NCI-H774 (cell line): ENCODE measurements at regions not wholly inside any gene's neighbourhood (a gene's known extent, or its start where the extent isn't known, plus 50 kb on each side); places are given as distances from the start of the nearest gene placed in this dataset.
"Not testable (repeated sequence)": the region's sequence is repeated elsewhere in the genome, so short reads cannot be mapped to it uniquely, and the experiment has no call there.

Experiments
- DNase-seq: peaks from one replicate; lab custom pipeline; 2025; lab: John Stamatoyannopoulos, UW

DNA sequence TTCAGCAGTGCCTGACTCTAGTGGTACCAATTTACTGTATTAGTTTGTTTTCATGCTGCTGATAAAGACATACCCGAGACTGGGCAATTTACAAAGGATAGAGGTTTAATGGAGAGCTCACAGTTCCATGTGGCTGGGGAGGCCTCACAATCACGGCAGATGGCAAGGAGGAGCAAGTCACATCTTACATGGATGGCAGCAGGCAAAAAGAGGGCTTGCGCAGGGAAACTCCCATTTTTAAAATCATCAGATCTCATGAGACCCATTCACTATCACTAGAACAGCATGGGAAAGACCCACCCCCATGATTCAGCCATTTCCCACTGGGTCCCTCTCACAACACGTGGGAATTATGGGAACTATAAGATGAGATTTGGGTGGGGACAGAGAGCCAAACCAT is 243.7 kb upstream of the KLF3 start:
- DNase-seq: not testable (repeated sequence)

DNA sequence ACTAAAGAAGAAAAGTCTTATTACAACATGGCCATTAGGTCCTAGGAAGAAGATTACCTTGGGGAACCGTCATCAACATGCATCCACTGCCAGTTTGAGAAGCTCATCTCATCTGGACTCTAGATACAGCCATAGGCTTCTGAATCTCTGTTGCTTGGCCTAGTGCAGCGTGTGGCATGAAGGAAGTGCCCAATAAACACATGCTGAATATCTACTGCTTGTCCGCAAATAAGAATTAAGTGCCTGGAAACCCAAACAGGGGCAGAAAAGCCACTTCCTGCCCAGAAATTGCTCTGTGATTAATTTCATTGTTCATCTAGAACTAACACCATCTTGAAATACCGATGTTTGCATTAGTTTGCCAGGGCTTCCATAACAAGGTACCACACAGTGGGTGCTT is 241.1 kb upstream of the KLF3 start:
- DNase-seq: no peak

DNA sequence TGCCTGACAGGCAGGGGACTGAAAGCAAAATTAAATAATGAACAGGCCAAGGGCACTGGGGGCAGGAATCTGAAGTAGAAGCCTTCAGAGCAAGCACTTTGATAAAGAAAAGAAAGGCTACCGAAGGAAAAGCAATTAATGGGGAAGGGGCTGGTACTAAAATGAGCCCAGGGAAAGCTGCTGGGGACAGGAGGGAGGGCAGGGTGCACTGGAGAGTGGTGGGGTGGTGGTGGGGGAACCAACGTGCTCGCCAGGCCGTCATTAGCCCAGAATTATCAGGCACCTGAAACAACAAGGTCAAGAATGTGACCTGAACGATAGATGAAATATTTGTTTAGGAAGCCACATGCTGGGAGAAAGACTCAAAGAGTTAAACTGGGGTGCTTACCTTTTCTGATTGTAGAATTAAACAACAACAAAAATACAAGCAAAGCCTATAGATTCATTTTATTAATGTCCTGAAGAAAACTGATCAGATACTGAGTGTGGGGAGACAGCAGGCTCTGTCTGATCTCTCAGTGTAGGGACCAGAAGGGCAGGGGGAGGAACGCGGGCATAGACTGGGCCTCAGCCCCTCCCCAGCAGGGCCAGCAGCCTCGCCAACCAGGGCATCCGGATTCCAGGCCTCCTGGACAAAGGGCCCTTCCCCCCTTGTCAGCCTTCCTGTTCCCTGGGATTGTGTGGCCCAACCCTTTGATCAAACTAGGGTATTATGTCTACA is 239.7 kb upstream of the KLF3 start:
- DNase-seq: no peak

DNA sequence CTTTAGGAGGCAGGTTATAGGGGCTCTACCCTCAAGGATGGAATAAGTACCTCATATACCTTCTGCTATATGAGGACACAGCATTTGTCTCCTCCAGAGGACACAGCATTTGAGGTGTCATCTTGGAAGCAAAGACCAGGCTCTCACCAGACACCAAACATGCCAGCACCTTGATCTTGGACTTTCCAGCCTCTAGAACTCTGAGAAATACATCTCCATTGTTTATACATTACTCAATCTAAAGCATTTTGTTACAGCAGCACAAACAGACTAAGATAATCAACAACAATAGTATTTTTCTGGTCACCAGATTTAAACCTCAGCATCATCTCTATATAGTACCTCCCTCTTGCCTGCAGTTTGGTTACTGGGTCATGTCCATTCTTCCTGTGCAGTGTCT is 237.5 kb upstream of the KLF3 start:
- DNase-seq: no peak

DNA sequence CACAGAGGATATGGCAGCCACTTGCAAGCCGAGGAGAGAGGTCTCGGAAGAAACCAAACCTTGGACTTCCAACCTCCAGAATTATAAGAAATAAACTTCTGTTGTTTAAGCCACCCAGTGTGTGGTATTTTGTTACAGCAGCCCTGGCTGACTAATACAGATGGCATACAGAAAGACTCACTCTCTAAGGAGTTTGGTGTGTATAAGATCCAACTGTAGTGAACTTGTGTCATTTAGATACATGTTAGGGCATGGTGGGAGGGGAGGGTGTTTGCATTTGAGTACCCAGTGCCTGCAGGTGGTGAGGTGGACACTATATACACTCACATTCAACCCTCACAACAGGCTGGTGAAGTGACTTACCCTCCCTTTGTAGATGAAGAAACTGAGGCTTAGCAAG is 233.2 kb upstream of the KLF3 start:
- no peak for DNase-seq

DNA sequence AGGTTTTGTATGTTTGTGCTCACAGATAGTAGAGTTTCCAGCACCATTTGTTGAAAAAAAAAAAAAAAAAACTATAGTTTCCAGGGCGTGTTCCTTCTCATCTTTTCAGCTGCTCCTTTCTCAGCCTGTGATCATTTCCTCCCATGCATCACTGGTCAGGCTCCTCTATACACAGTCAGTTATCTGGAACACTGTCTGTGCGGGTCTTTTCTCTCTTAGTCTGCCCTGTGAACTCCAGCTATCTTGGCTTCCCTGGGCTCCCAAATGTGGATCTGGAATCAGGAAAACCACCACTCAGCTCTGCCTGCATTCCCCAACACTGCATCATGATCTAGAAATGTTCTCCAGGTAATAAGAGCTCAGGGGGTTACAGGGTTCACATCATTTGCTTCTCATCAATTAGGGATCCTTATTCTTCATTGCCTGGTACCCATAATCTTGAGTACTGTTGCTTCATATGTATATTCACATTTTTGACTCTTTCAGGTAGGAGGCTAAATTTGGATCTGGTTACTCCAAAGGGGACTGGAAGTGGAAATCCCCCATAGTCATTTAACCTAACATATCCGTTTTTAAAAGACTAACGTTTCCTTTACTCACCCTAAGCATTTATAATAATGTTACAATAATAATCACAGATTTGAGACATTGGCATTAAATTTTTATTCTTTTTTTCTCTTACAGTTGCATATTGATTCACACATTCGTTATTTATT is 221.8 kb upstream of the KLF3 start:
- DNase-seq: no peak

DNA sequence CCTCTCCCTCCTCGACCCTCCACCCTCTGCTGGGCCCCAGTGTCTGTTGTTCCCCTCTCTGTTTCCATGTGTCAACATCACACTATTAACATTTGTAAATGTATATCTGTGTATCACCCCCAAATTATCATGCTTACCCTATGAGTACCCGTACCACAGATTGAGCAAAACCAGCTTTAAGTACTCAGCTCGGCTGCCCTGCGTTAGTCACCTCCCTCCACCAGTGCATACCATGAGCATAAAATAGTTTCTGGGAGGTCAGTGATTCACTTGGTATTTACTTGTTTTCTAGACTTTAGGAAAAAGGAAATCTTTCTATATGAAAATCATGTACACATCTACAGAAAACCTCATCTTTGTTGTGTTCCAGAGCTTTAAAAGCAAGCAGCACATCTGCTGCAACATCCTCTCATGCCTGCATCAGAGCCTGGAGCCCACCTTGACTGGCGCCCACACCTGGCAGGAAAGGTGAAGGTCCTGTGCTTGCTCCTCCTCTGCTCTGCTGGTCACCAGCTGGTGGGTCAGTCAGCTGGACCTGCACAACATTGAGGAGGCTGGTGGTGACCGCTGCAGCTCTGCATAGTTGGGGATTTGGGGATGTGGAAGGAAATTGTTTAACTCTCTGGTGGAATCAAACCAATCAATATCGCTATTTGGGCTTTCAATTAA is 214.4 kb upstream of the KLF3 start:
- DNase-seq: no peak

DNA sequence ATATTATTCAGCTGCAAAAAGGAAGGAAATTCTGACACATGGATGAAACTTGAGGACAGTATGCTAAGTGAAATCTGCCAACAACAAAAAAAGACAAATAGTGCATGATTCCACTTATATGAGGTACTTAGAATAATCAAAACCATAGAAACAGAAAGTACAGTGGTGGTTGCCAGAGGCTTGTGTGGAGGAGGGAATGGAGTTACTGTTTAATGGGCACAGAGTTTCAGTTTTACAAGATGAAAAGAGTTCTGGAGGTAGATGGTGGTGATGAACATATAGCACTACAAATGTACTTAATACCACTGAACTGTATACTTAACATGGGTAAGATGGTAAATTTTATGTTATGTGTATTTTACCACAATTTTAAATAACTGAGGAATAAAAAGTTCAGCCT is 212.0 kb upstream of the KLF3 start:
- no peak for DNase-seq

DNA sequence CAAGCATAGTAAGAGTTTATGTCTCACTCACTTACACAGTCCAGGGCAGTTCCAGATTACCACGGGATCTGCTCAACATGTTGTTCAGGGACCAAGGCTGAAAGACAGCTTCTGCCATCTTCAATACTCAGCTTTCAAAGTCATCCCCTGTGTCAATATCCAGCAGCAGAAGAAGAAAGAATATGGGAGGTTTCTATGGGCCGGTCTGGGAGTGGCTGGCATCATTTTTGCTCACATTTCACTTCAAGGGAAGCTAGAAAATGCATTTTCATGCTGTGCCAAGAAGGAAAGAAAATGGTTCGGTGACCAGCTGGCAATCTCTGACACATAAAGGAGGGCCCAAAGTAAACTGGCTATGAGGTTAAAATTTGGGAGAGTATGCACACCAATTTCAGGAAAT is 211.5 kb upstream of the KLF3 start:
- no peak for DNase-seq

DNA sequence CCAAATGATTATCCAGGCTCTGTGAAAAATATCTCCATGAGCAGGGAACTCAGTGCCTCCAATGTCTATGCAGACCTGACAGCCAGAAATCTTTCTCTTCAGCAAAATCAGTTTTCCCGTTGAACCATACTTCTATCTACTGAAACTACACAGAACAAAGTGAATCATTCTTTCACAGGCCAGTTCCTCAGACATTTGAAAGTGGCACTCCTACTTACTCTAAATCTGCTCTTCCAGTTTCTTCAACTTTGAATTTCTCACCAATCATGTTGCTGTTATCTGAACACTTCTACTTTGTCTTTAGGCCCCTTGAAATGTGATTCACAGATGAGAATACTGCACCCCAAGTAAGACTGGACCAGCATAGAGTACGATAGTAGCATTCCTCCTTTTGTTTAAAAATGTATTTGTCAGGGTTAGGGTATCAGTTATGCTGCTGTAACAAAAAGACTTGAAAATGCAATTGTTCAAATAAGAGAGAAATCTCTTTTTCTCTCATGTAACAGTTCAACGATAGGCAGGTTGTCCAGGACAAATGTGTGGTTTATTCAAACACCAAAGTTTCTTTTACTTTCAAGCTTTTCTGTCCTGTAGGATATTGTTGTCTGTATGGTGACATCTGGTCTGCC is 210.6 kb upstream of the KLF3 start:
- DNase-seq: no peak

DNA sequence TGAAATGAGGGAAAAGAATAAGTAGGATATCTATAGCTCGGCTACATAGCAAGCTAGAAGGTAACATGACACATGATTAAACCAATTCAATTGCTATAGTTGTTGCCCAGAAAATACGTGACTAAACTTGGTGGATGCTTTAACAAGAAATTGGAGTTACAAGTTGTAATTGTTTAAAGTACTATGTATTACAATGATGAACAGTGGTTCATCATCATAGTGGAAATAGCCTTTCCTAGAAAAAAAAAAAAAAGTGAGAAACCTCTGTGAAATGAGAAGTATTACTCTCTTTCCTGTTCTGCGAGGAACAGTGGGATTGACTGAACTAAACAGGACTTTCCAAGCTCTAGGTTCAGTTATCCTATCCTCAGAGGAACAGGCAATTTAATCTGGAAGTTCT is 209.7 kb upstream of the KLF3 start:
- DNase-seq: no peak

DNA sequence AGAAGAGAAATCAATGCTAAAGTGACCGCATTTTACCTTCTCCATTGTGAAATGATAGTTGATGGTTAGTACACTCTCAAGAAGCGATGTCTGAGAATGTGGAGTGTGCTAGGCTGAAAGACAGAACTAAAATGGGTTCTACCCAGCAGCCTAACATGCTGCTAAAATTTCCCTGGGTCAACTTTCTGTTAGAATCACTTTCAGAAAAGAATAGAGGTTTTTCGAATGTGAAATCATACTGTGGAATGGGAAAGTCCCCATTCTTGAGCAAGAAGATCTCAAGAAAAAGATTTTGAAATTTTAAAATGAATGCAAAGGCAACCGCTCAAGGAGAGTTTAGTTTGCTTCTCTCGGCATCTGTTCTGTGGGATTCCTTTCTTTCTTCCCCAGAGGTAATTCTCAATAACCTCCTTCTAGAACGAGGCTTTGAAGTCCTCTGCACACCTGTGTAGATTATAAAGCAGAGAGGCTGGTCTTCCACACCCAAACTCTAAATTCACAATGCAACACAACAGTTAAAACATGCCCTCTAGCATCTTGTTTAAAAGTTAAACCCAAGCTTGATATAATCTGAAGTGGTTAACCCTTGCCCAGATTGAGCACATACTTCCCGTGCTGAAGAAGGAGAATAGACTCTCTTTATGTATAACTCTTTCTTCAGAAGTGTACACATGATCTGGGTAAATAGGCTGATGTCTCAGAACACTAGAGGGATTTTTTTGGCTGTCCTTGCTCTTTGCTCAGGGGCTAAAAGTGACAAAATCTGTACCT is 208.7 kb upstream of the KLF3 start:
- no peak for DNase-seq

DNA sequence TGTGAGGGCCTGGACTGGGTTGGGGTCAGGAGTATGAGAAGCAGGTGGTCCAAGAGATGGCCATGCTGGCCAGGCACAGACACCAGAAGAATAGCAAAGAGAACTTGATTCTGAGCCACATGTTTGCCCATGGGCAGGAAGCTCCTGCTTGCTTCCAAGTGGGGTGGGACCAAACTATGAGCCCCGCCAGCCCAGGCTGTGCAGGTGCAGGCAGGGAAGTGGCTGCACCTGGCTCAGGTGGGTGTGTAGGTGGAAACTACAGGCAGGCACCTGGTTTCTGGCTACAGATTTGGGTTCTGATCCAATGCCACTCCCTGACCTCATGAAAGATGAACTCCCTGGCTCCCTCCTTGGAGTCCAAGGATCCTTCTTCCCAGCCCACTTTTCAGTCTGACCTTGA is 207.9 kb upstream of the KLF3 start:
- DNase-seq: no peak

DNA sequence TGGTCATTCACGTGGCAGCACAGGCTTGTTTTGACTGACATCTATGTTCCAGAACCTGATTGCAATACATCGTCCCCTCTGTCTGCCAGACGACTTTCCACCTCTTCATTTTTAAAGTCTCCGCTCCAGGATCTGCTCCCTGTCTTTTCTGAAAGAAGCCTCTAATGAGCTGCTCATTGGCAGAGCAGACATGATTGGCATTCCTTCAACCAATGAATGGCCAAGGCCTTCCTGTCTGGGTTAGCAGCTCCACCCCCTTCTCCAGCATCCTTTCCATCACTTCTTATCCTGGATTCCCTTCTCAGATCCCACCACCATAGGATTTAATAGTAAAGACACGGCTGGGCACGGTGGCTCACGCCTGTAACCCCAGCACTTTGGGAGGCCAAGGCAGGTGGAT is 202.7 kb upstream of the KLF3 start:
- no peak for DNase-seq

DNA sequence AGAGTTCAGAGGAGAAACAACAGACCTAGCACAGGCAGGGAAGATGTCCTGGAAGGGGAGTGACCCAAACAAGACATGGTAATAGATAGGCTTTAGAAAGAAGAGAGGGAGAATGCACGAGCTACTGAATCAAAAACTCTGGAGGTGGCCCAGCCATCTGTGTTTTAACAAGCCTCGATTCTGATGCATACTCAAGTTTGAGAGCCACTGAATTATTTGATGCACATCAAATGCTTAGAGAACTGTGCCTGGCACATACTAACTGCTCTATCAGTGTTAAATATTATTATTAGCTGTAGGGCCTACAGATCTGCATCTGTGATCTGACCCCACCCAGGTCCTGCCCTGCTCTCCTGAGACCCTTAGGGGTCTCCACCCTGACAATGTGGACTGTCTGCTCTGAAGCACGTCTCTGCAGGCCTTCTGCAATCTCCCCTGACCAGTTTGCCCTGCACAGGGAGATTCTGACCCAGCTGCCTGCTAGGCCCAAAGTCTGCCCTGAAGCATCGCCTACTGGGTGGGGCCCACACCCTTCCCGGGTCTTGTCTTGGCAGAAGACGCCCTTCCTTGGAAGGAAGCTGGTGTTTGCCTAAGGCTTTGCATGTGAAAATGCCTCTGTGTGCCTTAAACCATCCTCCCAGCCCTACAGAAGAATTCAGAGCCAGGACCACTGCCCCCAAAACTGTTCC is 201.5 kb upstream of the KLF3 start:
- no peak for DNase-seq

DNA sequence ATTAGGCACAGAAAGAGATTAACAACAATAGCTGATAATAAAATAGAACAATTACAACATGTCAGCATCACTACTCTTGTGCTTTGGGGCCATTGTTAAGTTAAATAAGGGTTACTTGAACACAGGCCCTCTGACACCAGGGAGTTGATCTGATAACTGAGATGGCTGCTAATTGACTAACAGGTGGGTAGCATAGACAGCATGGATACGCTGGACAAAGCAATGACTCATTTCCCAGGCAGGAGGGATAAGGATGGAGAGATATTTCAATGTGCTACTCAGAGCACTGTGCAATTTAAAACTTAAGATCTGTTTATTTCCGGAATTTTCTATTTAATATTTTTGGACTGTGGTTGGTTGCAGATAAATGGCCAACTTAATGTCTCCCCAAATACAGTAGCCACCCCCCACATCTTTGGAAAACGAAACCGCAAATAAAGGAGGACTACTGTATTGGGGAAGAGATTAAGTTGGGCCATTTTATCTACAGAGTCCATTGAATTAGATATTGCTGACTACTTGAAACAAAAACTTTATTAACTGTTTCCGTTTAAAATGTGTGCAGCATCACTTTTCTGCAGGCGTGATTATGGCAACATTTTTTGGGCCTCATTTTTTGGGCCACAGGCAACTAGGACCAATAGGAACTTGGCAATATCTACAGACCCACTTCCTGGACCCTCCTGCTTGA is 200.6 kb upstream of the KLF3 start:
- DNase-seq: no peak

DNA sequence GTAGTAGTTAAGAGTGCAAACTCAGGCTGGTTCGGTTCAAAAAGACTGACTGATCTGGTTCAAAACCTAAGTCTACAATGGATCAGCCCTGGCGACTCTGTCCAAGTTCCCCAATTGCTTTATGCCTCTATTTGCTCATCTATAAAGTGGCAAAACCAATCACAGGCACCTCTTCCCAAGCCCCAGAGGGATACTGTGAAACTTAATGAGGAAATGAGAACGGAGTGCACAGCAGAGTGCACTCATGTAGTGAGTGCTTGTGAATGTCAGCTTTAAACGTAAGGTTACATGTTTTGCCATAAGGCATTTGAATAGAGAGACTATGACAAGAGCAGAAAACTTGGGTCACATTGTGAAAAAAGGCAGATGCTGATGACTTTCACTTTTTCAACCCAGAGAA is 199.7 kb upstream of the KLF3 start:
- no peak for DNase-seq

DNA sequence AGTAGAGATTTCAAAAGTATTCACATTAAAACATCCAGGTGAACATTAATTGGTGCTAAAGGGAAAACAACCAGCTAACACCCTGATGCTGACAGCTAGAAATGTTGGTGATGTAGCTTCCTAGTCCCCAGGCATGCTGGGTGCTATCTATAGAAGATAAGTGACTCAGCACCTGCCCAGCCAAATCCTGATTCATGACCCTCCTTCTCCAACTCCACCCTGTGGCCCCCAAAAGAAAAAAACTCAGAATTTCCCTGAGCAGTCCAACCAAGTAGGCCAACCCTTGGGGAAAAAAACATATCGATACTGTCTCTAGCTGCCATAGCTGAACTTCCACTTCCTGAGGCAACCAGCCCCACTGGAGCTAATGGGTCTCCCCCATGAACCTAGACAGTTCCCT is 197.6 kb upstream of the KLF3 start:
- no peak for DNase-seq

DNA sequence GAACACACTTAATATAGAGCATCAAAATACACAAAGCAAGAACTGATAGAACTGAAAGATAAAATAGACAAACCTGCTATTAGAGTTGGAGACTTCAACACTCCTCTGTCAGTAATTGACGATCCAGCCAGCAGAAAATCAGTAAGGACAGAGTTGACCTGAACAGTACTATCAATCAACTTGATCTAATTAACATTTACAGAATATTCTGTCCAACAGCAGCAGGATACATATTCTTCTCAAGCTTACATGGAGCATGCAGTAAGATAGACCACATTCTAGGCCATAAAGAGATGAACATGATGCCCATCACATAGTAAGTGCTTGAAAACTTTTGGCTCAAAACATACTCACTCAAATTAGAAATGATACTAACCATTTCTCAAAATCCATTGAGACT is 196.7 kb upstream of the KLF3 start:
- no peak for DNase-seq

DNA sequence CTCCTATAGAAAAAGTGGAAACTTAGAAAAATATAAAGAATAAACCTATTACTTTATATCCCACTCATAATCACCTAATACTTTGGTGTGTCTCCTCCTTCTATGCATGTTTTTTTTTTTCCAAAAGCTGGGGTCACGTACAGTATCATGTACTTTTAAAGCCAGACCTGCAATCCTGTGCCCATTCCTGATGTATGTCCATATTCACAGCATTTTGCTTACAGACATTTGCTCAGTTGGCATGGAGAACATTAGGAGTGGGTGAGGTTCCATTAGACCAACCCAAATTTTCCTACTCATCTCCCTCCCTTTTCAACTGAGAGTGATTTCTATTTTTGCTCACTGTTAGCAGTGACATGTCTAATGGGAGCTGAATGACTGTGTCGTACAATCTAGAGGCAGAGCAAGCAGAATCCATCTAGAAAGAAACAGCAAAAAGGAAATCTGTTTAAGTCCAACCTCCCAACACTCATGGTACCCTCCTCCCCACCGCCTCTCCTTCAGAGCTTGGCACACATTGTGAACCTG is 195.6 kb upstream of the KLF3 start:
- no peak for DNase-seq

DNA sequence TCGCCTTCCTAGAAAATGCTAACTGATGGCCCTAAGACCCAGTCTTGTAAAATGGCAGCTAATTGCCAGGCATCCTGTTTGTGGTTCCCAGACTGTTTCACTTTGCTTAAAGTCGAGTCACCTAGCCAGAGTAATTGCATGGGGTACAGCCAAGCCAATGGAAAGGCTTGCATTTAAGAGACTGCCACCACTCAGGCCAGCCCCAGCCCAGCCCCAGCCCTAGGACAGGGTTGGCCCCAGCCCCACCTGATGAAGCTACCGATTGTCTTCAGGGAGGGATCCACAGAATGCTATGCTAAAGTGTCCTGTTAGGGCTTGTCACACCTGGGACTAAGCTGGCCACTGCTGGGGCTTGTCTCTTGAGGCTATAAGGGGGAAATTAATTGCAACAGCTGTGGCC is 194.6 kb upstream of the KLF3 start:
- no peak for DNase-seq
